OCI-M2 (cell line): ENCODE measurements at regions not wholly inside any gene's neighbourhood (a gene's known extent, or its start where the extent isn't known, plus 50 kb on each side); places are given as distances from the start of the nearest gene placed in this dataset.

Source experiments
- DNase-seq: peaks from one replicate; lab custom pipeline; 2025; ENCODE audit not compliant: unreplicated experiment; lab: John Stamatoyannopoulos, UW

- DNase-seq = no peak
Observed at GRCh38 chrX:39718981-39719380, 378.8 kb downstream of the BCOR start.

DNA sequence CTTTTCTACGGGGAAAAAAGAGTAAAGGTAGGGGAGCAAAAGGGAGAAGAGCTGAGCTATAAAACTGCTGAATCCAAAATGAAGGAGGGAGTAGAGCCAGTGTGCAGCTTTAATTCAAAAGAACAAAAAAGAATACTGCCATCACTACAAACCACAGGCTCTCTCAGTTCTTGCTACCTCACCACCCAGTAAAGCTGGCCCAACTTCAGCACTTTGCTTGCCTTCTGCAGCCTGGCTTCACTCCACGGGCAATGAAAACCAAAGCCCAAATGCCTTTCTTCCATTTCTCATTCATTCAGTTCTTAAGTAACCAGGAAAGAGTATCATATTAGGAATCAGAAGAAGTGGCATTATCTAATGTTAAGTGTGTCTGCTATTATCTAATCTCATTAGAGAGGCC lies 376.8 kb downstream of the BCOR start:
- no peak for DNase-seq

DNA sequence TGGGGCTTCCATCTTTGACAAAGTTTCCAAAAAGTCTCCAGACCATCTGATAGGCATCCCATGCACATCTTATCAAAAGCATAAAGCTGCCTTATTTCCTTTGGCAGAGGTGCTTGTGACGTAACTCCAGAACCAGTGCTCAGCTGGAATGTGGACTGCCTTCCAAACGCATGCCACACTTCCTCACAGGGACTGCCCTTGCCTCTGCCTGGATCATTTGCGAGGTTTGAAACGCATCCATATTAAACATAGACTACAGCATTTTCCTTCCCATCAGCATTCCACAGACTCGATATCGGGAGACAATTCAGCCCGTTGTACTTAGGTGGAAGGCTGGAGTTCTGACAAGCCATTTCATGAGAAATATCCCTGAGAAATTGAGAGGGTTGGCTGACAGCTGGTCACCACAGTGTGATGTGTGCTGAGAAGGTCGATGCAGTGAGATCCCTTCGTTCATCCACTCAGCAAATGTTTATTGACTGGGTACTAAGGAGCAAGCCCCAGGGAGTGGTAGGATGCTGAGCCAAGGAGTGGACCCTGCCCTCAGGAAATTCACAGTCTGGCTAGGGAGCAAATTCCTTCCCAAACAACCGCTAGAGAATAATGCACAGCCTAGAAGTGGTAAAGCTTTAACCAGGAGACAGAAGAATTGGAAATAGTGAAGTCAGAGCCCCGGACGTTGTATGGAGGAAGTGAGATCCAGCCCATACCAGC lies 376.0 kb downstream of the BCOR start:
- DNase-seq = no peak

GRCh38 chrX:39724544-39724943 lies 373.2 kb downstream of the BCOR start:
- no peak for DNase-seq

DNA sequence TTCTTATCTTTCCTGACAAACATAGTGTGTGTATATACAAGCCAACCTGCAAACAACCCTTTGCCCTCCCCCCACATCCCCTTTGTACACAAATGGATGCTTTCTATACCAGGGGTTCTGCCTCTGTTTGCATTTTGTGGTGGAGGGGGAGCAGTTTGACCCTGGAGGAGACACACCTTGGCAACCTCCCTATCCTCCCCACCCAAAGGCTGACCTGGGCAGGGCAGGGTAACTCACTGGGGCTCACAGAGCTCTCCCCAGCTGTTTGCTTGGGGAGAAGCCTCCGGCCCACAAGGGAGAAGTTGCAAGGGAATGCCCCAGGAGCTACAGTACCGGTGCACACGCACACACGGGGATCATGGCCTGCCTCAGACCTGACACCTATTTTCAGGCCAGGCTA lies 372.6 kb downstream of the BCOR start:
- no peak for DNase-seq

DNA sequence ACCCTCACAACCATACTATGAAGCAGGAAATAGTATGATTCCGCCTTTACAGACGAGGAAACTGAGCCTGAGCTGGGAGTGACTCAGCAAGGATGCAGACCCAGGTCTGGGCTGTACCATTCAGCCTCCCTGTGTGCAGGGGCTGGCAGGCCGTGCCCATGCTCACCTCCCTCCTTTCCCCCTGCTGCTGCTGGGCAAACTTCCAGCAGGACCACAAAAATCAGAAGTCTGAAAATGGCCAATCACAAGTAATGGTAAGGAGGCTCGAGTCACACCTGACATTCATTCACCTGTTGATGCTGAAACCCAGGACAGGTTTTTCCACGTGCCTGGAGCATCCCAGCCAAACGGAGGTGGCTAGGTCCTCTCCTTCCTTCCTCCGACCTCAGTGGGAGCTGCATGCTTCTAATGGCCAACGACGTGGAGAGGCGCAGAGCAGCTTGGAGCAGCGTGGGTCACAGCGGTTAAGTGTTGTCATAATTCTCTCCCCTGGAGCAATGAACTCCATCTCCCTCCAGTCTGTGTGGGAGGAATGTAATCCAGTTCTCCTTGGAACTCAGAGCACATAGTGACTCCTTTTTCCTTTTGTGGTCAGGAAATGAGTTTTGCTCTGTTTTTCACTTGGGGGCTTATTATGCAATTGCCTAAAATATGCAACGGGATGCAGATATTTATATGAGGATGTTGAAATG lies 371.7 kb downstream of the BCOR start:
- DNase-seq = no peak

- no peak for DNase-seq
Observed at GRCh38 chrX:39726771-39727170, 371.0 kb downstream of the BCOR start.

DNA sequence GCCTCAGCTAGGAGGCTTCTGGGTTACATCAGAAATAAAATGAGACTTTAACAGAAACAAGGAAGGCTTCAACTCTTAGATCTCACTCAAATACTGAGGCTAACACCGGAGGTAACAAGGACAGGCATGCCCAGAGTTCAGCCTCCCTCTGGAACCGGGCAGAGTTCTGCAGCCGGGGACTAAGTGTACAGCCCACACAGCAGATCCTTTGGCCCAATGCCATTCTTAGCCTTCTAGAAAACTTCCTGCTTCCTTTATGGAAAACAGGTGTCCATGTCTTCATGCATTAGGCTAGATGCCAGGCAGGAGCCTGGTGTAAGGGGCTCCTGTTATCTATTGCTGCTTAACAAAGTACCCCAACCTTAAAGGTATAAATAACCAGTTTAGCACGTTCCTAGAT lies 369.7 kb downstream of the BCOR start:
- no peak for DNase-seq

- no peak for DNase-seq
Observed at GRCh38 chrX:39728852-39729598, 368.7 kb downstream of the BCOR start.

GRCh38 chrX:39729981-39730661 lies 367.6 kb downstream of the BCOR start:
- DNase-seq = peak; percentile 54

DNA sequence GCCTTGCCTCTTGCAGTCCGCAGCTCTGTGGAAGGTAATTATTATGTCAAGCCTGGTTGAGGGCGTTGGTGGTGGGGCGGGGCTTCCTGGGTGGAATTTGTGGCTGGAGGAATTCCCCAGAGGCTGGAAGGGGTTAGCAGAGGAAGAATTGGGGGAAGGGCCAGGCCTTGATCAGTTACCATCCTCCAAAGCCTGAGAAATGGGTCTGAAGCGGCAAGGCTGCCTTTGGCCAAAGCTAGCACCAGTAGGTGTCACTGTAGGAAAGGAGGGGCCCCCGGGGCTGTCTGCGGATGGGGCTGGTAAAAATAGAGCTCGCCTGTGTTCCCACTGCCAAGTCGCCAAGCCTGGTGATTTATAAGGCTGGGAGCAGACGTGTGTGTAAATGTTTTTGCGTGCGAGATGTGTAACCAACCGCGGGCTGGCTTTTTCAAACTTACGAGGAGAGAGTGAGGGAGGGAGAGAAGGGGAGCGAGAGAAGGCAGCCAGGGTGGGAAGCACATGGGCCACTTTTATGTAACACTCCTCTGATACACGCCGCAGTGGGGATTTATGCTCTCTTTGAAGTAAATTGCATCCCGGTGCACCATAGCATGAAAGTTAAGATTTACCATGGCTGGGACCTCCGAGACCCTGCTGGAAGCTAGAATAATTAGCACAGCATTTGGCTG lies 367.0 kb downstream of the BCOR start:
- DNase-seq = no peak

DNA sequence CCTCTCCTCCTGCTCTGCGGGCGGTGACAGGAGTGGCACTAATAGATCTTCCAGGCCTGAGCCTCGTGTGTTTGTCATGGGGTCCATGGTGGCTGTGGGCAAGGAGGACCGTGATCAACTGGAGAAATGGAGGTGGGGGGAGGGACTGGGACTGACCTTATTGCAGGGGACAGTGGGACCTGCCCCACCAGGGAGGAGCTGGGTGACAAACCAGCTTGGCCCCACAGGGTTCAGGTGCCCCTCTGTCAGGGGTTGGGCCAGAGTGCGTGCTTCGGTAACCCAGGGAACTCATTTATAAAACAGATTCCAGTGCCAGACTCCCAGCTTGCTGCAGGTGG lies 366.5 kb downstream of the BCOR start:
- no peak for DNase-seq

- DNase-seq = no peak
Observed at GRCh38 chrX:39731735-39732134, 366.0 kb downstream of the BCOR start.

GRCh38 chrX:39733745-39734144 lies 364.0 kb downstream of the BCOR start:
- no peak for DNase-seq

DNA sequence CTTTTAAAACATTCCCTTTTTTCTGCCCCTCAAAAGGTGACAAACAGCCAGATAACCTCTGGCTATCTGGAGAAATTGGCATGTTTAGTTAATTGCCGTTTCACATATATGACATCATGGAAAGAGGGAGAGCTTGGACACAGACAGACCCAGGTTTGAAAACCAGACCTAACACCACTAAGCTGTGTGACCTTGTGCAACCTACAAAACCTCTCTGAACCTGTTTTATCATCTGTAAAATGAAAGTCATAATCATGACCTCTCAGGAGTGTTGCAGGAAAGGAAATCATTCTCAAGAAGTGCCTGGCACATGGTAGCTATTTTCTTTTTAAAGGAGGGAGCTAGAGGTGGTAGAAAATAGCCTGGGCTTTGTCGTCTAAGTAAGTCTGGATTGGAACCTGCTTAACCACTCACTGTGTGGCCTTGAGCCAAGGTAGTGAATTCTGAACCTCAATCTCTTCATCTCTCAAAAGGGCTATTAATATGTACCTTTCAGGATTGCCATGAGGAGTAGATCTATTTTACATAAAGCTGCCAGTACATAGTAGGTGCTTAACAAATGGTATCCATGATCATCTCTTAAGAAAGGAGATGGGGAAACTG lies 363.5 kb downstream of the BCOR start:
- no peak for DNase-seq

GRCh38 chrX:39736216-39737211 lies 361.2 kb downstream of the BCOR start:
- DNase-seq = no peak

DNA sequence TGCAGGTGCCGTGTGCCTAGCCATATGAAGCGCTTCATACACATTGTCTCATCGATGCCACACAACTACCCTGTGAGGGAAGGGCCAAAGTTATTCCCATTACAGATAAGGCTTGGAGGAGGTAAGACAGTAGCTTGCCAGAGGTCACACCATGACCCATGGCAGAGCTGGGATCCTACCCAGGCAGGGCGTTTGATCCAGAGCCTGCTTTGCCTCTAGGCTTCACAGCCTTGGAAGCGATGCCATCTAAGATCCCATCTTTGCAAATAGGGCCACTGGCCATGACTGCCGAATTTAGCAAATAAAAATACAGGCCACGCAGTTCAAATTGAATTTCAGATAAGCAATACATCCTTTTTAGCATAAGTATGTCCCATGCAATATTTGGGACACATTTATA lies 358.2 kb downstream of the BCOR start:
- no peak for DNase-seq

DNA sequence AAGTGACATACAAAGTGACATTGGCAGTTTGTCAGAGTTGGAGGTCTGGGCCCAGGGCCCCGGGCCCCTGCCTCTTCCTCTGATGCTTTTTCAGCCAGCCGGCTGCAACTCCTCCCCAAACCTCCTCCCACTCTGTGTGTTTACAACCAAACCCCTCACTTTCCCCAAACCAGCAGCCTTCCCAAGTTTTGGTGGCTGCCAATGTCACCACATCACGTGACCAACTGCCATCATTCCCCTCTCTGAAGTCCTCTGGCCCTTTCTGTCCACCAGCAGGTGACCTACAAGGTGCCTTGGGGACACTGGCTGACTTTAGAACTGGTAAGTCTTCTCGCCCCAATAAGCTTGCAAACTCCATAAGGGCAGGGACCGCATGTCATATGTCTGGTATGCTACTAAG lies 357.7 kb downstream of the BCOR start:
- DNase-seq = no peak

DNA sequence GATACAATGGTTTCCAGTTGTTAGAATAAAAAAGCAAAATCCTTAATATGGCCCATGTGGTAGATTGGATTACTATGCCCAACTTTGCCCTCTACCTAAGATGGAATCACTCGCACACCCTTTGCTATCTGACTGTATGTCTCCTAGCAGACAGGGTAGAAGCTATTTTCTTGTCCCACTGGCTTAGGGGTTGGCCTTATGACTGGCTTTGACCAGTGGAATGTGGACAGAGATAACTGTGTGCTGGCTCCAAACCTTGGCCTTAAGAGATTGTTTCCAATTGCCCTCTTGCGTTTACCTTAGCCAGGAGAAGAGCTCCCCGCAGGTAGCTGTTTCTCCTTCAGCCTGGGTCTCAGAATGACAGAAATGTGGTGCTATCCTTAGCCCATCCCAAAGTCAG lies 355.9 kb downstream of the BCOR start:
- no peak for DNase-seq

- DNase-seq = no peak
Observed at GRCh38 chrX:39745818-39746217, 351.9 kb downstream of the BCOR start.
